ENCODE measurements at regions not wholly inside any gene's neighbourhood (a gene's known extent, or its start where the extent isn't known, plus 50 kb on each side); places are given as distances from the start of the nearest gene placed in this dataset.
"Not testable (repeated sequence)": the region's sequence is repeated elsewhere in the genome, so short reads cannot be mapped to it uniquely, and the experiment has no call there.

- Histone ChIP-seq H2AFZ (ENCODE audit: low read length) (no peak overlapping the region), H3K9me2 (replicated peaks; ENCODE audit: insufficient read depth, low read length) (no peaks in the 10 kb centered on the region), H3K4me2 (ENCODE audit: low read depth, low read length, poor library complexity, severe bottlenecking) (no peak overlapping the region), H4K20me1 (ENCODE audit: insufficient read depth, low read depth, low read length) (no peaks in the 10 kb centered on the region), H3K36me3 (ENCODE audit: insufficient read depth, low read length) (no peaks in the 10 kb centered on the region), H3K4me1 (ENCODE audit: low read length) (no peaks in the 10 kb centered on the region), H3K9me3 (ENCODE audit: low read length) (no peaks in the 10 kb centered on the region), H3K27ac (ENCODE audit: low read length) (no peak overlapping the region), H3K79me2 (ENCODE audit: low read length) (no peaks in the 10 kb centered on the region), H3K9ac (ENCODE audit: low read length) (no peak overlapping the region), H3K4me3 (ENCODE audit: low read length) (no peak overlapping the region), H3K27me3 (ENCODE audit: low read length) (no peaks in the 10 kb centered on the region)
- DNase-seq, result no peak
Observed at GRCh38 chr2:78780864-78781583, 244.5 kb upstream of the REG3G start.

DNA sequence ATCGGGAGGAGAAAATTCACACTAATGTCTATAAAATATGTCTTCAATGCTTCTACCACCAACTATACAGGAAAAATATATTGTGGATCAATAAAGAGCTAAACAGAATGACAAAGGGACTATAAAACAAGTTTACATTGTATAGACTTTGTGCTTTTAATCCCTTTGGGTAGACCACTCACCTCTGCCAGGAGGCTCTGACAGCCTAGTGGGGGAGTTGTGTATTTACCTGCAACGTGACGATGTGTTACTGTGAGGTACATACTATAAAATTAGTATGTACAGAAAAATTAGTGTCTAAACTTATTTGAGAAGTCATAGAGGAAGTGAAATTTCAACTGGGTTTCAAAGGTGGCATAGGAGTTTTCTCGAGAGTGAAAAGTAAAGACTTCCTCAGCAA lies 243.3 kb upstream of the REG3G start:
- Histone ChIP-seq H3K9me3 (ENCODE audit: low read length) (no peaks in the 10 kb centered on the region), H3K4me1 (ENCODE audit: low read length) (no peaks in the 10 kb centered on the region), H3K9ac (ENCODE audit: low read length) (no peak overlapping the region), H3K27me3 (ENCODE audit: low read length) (no peaks in the 10 kb centered on the region), H3K4me2 (ENCODE audit: low read depth, low read length, poor library complexity, severe bottlenecking) (no peak overlapping the region), H3K4me3 (ENCODE audit: low read length) (no peak overlapping the region), H3K36me3 (ENCODE audit: insufficient read depth, low read length) (no peaks in the 10 kb centered on the region), H3K27ac (ENCODE audit: low read length) (no peak overlapping the region), H3K79me2 (ENCODE audit: low read length) (no peaks in the 10 kb centered on the region), H4K20me1 (ENCODE audit: insufficient read depth, low read depth, low read length) (no peaks in the 10 kb centered on the region), H3K9me2 (replicated peaks; ENCODE audit: insufficient read depth, low read length) (no peaks in the 10 kb centered on the region), H2AFZ (ENCODE audit: low read length) (no peak overlapping the region)
- DNase-seq, result no peak

DNA sequence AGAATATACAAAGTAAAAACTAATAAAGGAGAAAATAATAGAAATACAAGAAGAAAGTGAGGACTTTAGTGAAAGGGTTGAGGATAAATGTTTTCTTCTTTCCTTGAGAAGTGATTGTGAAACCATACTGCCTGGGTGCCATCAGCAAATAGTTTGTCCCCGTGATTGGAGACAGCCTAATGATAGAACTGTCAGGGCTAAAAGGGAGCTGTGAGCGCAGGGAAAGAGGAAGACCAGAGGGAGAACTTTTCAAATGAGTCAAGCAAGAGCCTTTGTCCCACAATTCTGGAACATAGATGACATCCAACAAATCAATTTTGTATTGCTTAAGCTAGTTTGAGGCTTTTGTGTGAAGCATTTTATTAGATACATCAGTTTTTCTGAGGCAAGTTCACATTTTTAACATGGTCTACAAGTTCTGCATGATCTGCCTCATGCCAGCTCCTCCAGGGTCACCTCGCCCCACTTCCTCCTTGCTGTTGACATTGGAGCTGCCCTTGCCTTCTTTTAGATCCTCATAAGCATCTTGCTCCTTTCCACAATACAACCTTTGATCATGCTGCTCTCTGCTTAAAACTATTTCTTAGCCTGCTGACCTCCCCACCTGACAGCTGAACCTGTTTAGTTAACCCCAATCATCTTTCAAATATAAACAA lies 213.4 kb upstream of the REG3G start:
- H3K79me2 ChIP-seq (ENCODE audit: low read length), result no peaks in the 10 kb centered on the region
- H3K9ac ChIP-seq (ENCODE audit: low read length), result no peak overlapping the region
- no peak overlapping the region for H3K4me2 ChIP-seq (ENCODE audit: low read depth, low read length, poor library complexity, severe bottlenecking)
- H4K20me1 ChIP-seq (ENCODE audit: insufficient read depth, low read depth, low read length), result no peaks in the 10 kb centered on the region
- no peak overlapping the region for H2AFZ ChIP-seq (ENCODE audit: low read length)
- 0 out of 2 replicates have a peak, but pooled peaks cover 2% of the 10 kb centered on the region for H3K9me2 ChIP-seq (replicated peaks; ENCODE audit: insufficient read depth, low read length)
- no peak overlapping the region for H3K27ac ChIP-seq (ENCODE audit: low read length)
- no peak for DNase-seq
- H3K27me3 ChIP-seq (ENCODE audit: low read length), result no peaks in the 10 kb centered on the region
- H3K4me1 ChIP-seq (ENCODE audit: low read length), result peaks cover 11% of the 10 kb centered on the region
- H3K4me3 ChIP-seq (ENCODE audit: low read length), result no peak overlapping the region
- H3K9me3 ChIP-seq (ENCODE audit: low read length), result no peaks in the 10 kb centered on the region
- H3K36me3 ChIP-seq (ENCODE audit: insufficient read depth, low read length), result no peaks in the 10 kb centered on the region

- no peaks in the 10 kb centered on the region for H3K9me3 ChIP-seq (ENCODE audit: low read length)
- H4K20me1 ChIP-seq (ENCODE audit: insufficient read depth, low read depth, low read length), result no peaks in the 10 kb centered on the region
- no peak for DNase-seq
- H3K4me1 ChIP-seq (ENCODE audit: low read length), result peaks cover 11% of the 10 kb centered on the region
- H3K36me3 ChIP-seq (ENCODE audit: insufficient read depth, low read length), result no peaks in the 10 kb centered on the region
- H3K4me2 ChIP-seq (ENCODE audit: low read depth, low read length, poor library complexity, severe bottlenecking), result no peak overlapping the region
- no peak overlapping the region for H3K4me3 ChIP-seq (ENCODE audit: low read length)
- H2AFZ ChIP-seq (ENCODE audit: low read length), result no peak overlapping the region
- no peak overlapping the region for H3K9ac ChIP-seq (ENCODE audit: low read length)
- no peaks in the 10 kb centered on the region for H3K79me2 ChIP-seq (ENCODE audit: low read length)
- H3K27ac ChIP-seq (ENCODE audit: low read length), result no peak overlapping the region
- H3K9me2 ChIP-seq (replicated peaks; ENCODE audit: insufficient read depth, low read length), result 0 out of 2 replicates have a peak, but pooled peaks cover 2% of the 10 kb centered on the region
- H3K27me3 ChIP-seq (ENCODE audit: low read length), result no peaks in the 10 kb centered on the region
Observed at GRCh38 chr2:78814331-78814986, 211.0 kb upstream of the REG3G start.

GRCh38 chr2:78817430-78817829 lies 208.1 kb upstream of the REG3G start:
- H3K9me3 ChIP-seq (ENCODE audit: low read length), result no peaks in the 10 kb centered on the region
- no peak overlapping the region for H3K9ac ChIP-seq (ENCODE audit: low read length)
- no peaks in the 10 kb centered on the region for H3K4me1 ChIP-seq (ENCODE audit: low read length)
- H3K9me2 ChIP-seq (replicated peaks; ENCODE audit: insufficient read depth, low read length), result 0 out of 2 replicates have a peak, but pooled peaks cover 2% of the 10 kb centered on the region
- H3K36me3 ChIP-seq (ENCODE audit: insufficient read depth, low read length), result no peaks in the 10 kb centered on the region
- no peak overlapping the region for H3K4me3 ChIP-seq (ENCODE audit: low read length)
- DNase-seq, result no peak
- no peak overlapping the region for H3K27ac ChIP-seq (ENCODE audit: low read length)
- H2AFZ ChIP-seq (ENCODE audit: low read length), result no peak overlapping the region
- H3K79me2 ChIP-seq (ENCODE audit: low read length), result no peaks in the 10 kb centered on the region
- no peaks in the 10 kb centered on the region for H3K27me3 ChIP-seq (ENCODE audit: low read length)
- H3K4me2 ChIP-seq (ENCODE audit: low read depth, low read length, poor library complexity, severe bottlenecking), result no peak overlapping the region
- H4K20me1 ChIP-seq (ENCODE audit: insufficient read depth, low read depth, low read length), result no peaks in the 10 kb centered on the region

DNA sequence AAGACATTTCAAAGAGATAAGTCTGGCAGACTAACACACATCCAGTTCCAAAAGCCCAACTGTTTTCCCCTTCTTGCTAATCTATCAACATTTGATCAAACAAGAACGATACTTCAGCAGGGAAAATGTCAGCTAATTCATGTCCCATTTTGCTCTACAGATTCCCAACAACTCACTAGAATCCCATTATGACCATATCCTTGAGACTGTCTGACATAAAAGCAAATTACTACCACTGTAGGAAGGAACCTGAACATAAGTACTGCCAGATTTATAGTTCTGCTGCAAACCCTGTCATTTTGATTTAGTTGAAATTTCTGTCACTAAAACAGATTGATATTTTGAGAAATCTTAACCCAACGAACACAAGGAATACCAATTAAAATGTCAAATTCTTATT lies 193.0 kb upstream of the REG3G start:
- H3K4me3 ChIP-seq (ENCODE audit: low read length), result no peak overlapping the region
- H3K9me2 ChIP-seq (replicated peaks; ENCODE audit: insufficient read depth, low read length), result no peaks in the 10 kb centered on the region; the same call in 1 of the 2 replicates
- H3K79me2 ChIP-seq (ENCODE audit: low read length), result no peaks in the 10 kb centered on the region
- no peak overlapping the region for H3K9ac ChIP-seq (ENCODE audit: low read length)
- H3K27me3 ChIP-seq (ENCODE audit: low read length), result no peaks in the 10 kb centered on the region
- no peak overlapping the region for H3K4me2 ChIP-seq (ENCODE audit: low read depth, low read length, poor library complexity, severe bottlenecking)
- no peak for DNase-seq
- no peak overlapping the region for H2AFZ ChIP-seq (ENCODE audit: low read length)
- H3K9me3 ChIP-seq (ENCODE audit: low read length), result no peaks in the 10 kb centered on the region
- no peak overlapping the region for H3K27ac ChIP-seq (ENCODE audit: low read length)
- no peaks in the 10 kb centered on the region for H3K36me3 ChIP-seq (ENCODE audit: insufficient read depth, low read length)
- peaks cover 15% of the 10 kb centered on the region for H3K4me1 ChIP-seq (ENCODE audit: low read length)
- no peaks in the 10 kb centered on the region for H4K20me1 ChIP-seq (ENCODE audit: insufficient read depth, low read depth, low read length)

DNA sequence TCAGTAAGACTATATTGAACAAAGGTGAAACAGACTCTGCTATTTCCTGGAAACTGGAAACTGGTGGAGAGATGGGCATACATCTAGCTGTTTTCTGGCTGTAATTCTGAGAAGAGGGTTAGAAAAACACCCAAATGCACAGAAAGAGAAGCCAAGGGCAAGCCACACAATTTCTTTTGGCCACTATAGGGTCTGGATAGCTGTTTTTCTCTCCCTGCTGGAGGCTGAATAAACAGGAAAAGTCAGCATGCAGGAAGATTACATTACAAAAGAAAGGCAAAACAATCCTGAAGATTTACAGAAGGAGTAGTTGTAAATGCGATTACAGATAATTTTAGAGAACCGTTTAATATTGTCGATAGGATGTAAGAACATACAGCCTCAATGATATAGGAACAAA lies 186.2 kb upstream of the REG3G start:
- H3K4me3 ChIP-seq (ENCODE audit: low read length), result no peak overlapping the region
- H3K9me2 ChIP-seq (replicated peaks; ENCODE audit: insufficient read depth, low read length), result no peaks in the 10 kb centered on the region; the same call in 1 of the 2 replicates
- H3K9ac ChIP-seq (ENCODE audit: low read length), result no peak overlapping the region
- DNase-seq, result no peak
- H3K79me2 ChIP-seq (ENCODE audit: low read length), result no peaks in the 10 kb centered on the region
- no peak overlapping the region for H2AFZ ChIP-seq (ENCODE audit: low read length)
- H4K20me1 ChIP-seq (ENCODE audit: insufficient read depth, low read depth, low read length), result no peaks in the 10 kb centered on the region
- no peaks in the 10 kb centered on the region for H3K9me3 ChIP-seq (ENCODE audit: low read length)
- H3K4me1 ChIP-seq (ENCODE audit: low read length), result peaks cover 4% of the 10 kb centered on the region; the same call in 1 of the 2 replicates
- H3K4me2 ChIP-seq (ENCODE audit: low read depth, low read length, poor library complexity, severe bottlenecking), result no peak overlapping the region
- H3K27me3 ChIP-seq (ENCODE audit: low read length), result no peaks in the 10 kb centered on the region
- H3K27ac ChIP-seq (ENCODE audit: low read length), result no peak overlapping the region
- H3K36me3 ChIP-seq (ENCODE audit: insufficient read depth, low read length), result no peaks in the 10 kb centered on the region

GRCh38 chr2:78840311-78840710 lies 185.2 kb upstream of the REG3G start:
- H3K9me2 ChIP-seq (replicated peaks; ENCODE audit: insufficient read depth, low read length); H3K27me3 ChIP-seq (ENCODE audit: low read length); H3K79me2 ChIP-seq (ENCODE audit: low read length); H3K27ac ChIP-seq (ENCODE audit: low read length); H3K36me3 ChIP-seq (ENCODE audit: insufficient read depth, low read length); DNase-seq; H3K9me3 ChIP-seq (ENCODE audit: low read length); H3K9ac ChIP-seq (ENCODE audit: low read length); H3K4me1 ChIP-seq (ENCODE audit: low read length); H3K4me2 ChIP-seq (ENCODE audit: low read depth, low read length, poor library complexity, severe bottlenecking); H4K20me1 ChIP-seq (ENCODE audit: insufficient read depth, low read depth, low read length); H2AFZ ChIP-seq (ENCODE audit: low read length); H3K4me3 ChIP-seq (ENCODE audit: low read length): not testable (repeated sequence)
